NCI-H526 treated with DMSO at 0.1 percent for 48 hours (cell line): ENCODE measurements at regions not wholly inside any gene's neighbourhood (a gene's known extent, or its start where the extent isn't known, plus 50 kb on each side); places are given as distances from the start of the nearest gene placed in this dataset.

ENCODE experiments used
- DNase-seq: peaks from one replicate; lab custom pipeline; 2025; lab: John Stamatoyannopoulos, UW

GRCh38 chr19:30309176-30309575 lies 63.0 kb upstream of the ZNF536 start:
- DNase-seq, result no peak

- no peak for DNase-seq
These were observed 62.1 kb upstream of the ZNF536 start for GRCh38 chr19:30309905-30310601.

GRCh38 chr19:30310602-30311263 lies 61.5 kb upstream of the ZNF536 start:
- DNase-seq, result no peak

GRCh38 chr19:30311911-30312310 lies 60.3 kb upstream of the ZNF536 start:
- no peak for DNase-seq

- no peak for DNase-seq
These were observed 59.4 kb upstream of the ZNF536 start for GRCh38 chr19:30312582-30313352.

GRCh38 chr19:30313353-30313750 lies 58.8 kb upstream of the ZNF536 start:
- no peak for DNase-seq

GRCh38 chr19:30314056-30314804 lies 58.0 kb upstream of the ZNF536 start:
- DNase-seq, result no peak

GRCh38 chr19:30314805-30315155 lies 57.4 kb upstream of the ZNF536 start:
- DNase-seq, result no peak

GRCh38 chr19:30315159-30315558 lies 57.0 kb upstream of the ZNF536 start:
- no peak for DNase-seq

GRCh38 chr19:30316000-30316491 lies 56.1 kb upstream of the ZNF536 start:
- no peak for DNase-seq

GRCh38 chr19:30316560-30317106 lies 55.6 kb upstream of the ZNF536 start:
- no peak for DNase-seq

- no peak for DNase-seq
These were observed 54.8 kb upstream of the ZNF536 start for GRCh38 chr19:30317403-30317802.

- no peak for DNase-seq
These were observed 53.9 kb upstream of the ZNF536 start for GRCh38 chr19:30318261-30318660.

- no peak for DNase-seq
These were observed 53.2 kb upstream of the ZNF536 start for GRCh38 chr19:30318936-30319335.

GRCh38 chr19:30319411-30319810 lies 52.8 kb upstream of the ZNF536 start:
- DNase-seq, result no peak

- DNase-seq, result no peak
These were observed 52.3 kb upstream of the ZNF536 start for GRCh38 chr19:30319876-30320275.

- DNase-seq, result no peak
These were observed 51.7 kb upstream of the ZNF536 start for GRCh38 chr19:30320466-30320865.

- no peak for DNase-seq
These were observed 51.3 kb upstream of the ZNF536 start for GRCh38 chr19:30320916-30321315.
